ENCODE measurements at regions not wholly inside any gene's neighbourhood (a gene's known extent, or its start where the extent isn't known, plus 50 kb on each side); places are given as distances from the start of the nearest gene placed in this dataset.

DNA sequence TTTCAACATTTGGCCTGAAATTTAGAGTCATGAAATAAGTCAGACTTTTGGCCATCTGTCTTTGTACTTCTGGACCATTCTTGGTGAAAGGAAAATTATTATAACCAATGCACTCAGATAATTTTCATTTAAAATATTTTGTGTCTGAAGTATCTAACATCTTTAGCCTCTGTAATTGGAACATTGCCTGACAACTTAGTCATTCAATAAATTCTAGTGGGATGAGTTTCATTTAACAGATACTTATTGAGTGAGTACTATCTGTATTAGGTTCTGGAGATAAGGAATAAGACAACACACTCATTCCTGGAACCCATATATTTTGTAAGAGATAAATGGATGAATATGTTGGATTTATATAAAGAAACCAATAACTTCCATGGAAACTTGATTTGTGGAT, 536.0 kb downstream of the BCKDHB start (continued):
- TF ChIP-seq PBX3 (IDR thresholded peaks at IDR 0.05; ENCODE audit: insufficient replicate concordance, low read depth, low read length), result no peak
- no peak for TF ChIP-seq SRF (IDR thresholded peaks at IDR 0.05; ENCODE audit: low read depth in 2 of 2, low read length in 2 of 2)
- TF ChIP-seq CREM (IDR thresholded peaks at IDR 0.05; ENCODE audit: low read depth), result no peak
- TF ChIP-seq GATAD2B (conservative IDR thresholded peaks at IDR 0.05; ENCODE audit: low read depth), result no peak

DNA sequence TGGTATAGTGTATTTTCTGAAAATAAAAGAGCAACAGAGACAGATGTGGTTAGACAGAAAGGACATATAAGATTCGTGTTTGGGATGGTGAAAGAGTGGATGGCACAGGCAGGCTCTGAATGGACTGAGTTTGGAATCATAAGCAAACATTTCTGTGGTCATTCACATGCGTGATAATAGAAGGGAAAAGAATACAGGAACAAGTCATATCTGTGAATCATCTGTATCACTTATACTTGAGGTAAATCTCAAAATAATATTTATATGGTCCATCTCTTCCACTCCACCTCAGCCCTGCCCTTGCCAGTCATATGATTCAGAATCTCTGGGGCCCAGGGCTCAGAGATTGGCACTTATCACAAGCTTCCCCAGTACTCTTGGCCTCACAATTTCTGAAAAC, 535.1 kb downstream of the BCKDHB start:
- POLR2A ChIA-PET, result no interaction called here
- H3K9me3 ChIP-seq (replicated peaks; ENCODE audit: control insufficient read depth, insufficient read depth, low read length), result no peaks in the 10 kb centered on the region
- H3K27ac ChIP-seq (ENCODE audit: control insufficient read depth, insufficient read depth), result no peak overlapping the region
- H3K27me3 ChIP-seq (replicated peaks in 1 of 2; ENCODE audit: control insufficient read depth in 2 of 2, insufficient read depth in 2 of 2, low read length in 1 of 2), result no peaks in the 10 kb centered on the region
- SMC1A ChIA-PET (ENCODE audit: uncharacterized antibody, unreplicated experiment), result no interaction called here
- intact Hi-C loops (cut with micrococcal nuclease; ENCODE audit: unreplicated experiment), result no loop called here
- BruUV-seq (replicated peaks), result no TSS peak
- in situ Hi-C loops (cut with MboI), result no loop called here
- no peak overlapping the region for H3K9ac ChIP-seq (ENCODE audit: control insufficient read depth, insufficient read depth, low read length)
- H2AFZ ChIP-seq (ENCODE audit: control insufficient read depth, low read depth, low read length), result no peak overlapping the region
- H3K4me2 ChIP-seq (ENCODE audit: control insufficient read depth, insufficient read depth), result no peak overlapping the region
- FAIRE-seq, result no peak
- no peaks in the 10 kb centered on the region for H3K36me3 ChIP-seq (ENCODE audit: control insufficient read depth in 2 of 2, insufficient read depth in 2 of 2, low read length in 1 of 2)
- no peaks in the 10 kb centered on the region for H3K4me1 ChIP-seq (ENCODE audit: control insufficient read depth, insufficient read depth, low read length)
- TF ChIP-seq ASH2L (IDR thresholded peaks at IDR 0.05; ENCODE audit: borderline replicate concordance, low read depth) (no peak), WRNIP1 (IDR thresholded peaks at IDR 0.05; ENCODE audit: borderline replicate concordance, low read depth, low read length) (no peak), POLR2A (IDR thresholded peaks at IDR 0.05; ENCODE audit: low read depth, low read length) (no peak), MYB (IDR thresholded peaks at IDR 0.05; ENCODE audit: borderline replicate concordance, low read depth, low read length) (no peak), CTCF (IDR thresholded peaks at IDR 0.05 in 2 of 3, conservative IDR thresholded peaks at IDR 0.05 in 1 of 3; ENCODE audit: control insufficient read depth in 2 of 3, extremely low read depth in 1 of 3, insufficient read depth in 1 of 3, low read depth in 3 of 3, low read length in 3 of 3) (no peak), JUND (IDR thresholded peaks at IDR 0.05; ENCODE audit: low read depth, low read length) (no peak), NBN (IDR thresholded peaks at IDR 0.05) (no peak)
- RAD21 ChIA-PET (ENCODE audit: unreplicated experiment), result no interaction called here
- H3K4me3 ChIP-seq, result no peak overlapping the region
- H3K79me2 ChIP-seq (ENCODE audit: control insufficient read depth, insufficient read depth, low read length), result no peaks in the 10 kb centered on the region
- H4K20me1 ChIP-seq (ENCODE audit: control insufficient read depth, insufficient read depth), result no peaks in the 10 kb centered on the region
- WGBS (ENCODE audit: insufficient coverage, insufficient replicate concordance, low lambda C conversion rate, missing lambda C conversion rate), result 25% methylated on average over 2 of the region's 2 CpGs
- CTCF ChIA-PET, result no interaction called here
- no peak for ATAC-seq
- DNase-seq (ENCODE audit: low read depth, low spot score), result no peak
